HUES64 (cell line): ENCODE measurements at regions not wholly inside any gene's neighbourhood (a gene's known extent, or its start where the extent isn't known, plus 50 kb on each side); places are given as distances from the start of the nearest gene placed in this dataset.

Experiments used
- H3K27ac ChIP-seq: 2 replicates; pipeline ENCODE4 v1.7.0; 2013; ENCODE audit warnings: low read depth, low read length, inconsistent platforms
- H3K27me3 ChIP-seq: 2 replicates; pipeline ENCODE4 v1.6.1; 2013; ENCODE audit warnings: mild to moderate bottlenecking, low read length; ENCODE audit not compliant: insufficient read depth
- H3K36me3 ChIP-seq: 2 replicates; pipeline ENCODE4 v1.6.1; 2013; ENCODE audit warnings: mild to moderate bottlenecking, low read length; ENCODE audit not compliant: insufficient read depth
- H3K4me1 ChIP-seq: 2 replicates; pipeline ENCODE4 v1.6.1; 2013; ENCODE audit warnings: mild to moderate bottlenecking, low read length, moderate library complexity; ENCODE audit not compliant: insufficient read depth
- H3K4me3 ChIP-seq: 2 replicates; pipeline ENCODE4 v1.5.1; 2013; ENCODE audit warnings: mild to moderate bottlenecking, low read length, moderate library complexity
- H3K9ac ChIP-seq: 2 replicates; pipeline ENCODE4 v1.6.1; 2013; ENCODE audit warnings: mild to moderate bottlenecking, low read depth, low read length
- H3K9me3 ChIP-seq: 2 replicates; pipeline ENCODE4 v1.6.1; 2013; ENCODE audit warnings: low read depth, low read length; ENCODE audit not compliant: insufficient read depth
- WGBS: fragments of 150-250, 120-280 bp; methylation state at CpG from one replicate; pipeline ENCODE4 v1.1.7; 2013; ENCODE audit warnings: missing lambda C conversion rate; 5-methylcytosine and 5-hydroxymethylcytosine counted together

GRCh38 chr12:77439749-77440148 is 374.4 kb upstream of the E2F7 start:
- H3K27ac ChIP-seq, result no peak overlapping the region
- H3K36me3 ChIP-seq, result no peaks in the 10 kb centered on the region
- no peak overlapping the region for H3K9ac ChIP-seq
- no peaks in the 10 kb centered on the region for H3K27me3 ChIP-seq
- no peak overlapping the region for H3K4me3 ChIP-seq
- H3K9me3 ChIP-seq, result no peaks in the 10 kb centered on the region
- H3K4me1 ChIP-seq, result 0 out of 2 replicates have a peak, but pooled peaks cover 6% of the 10 kb centered on the region

- no peak overlapping the region for H3K4me3 ChIP-seq
Measured at GRCh38 chr12:77438644-77439043, 373.3 kb upstream of the E2F7 start.

GRCh38 chr12:77437206-77437605 is 371.8 kb upstream of the E2F7 start:
- H3K36me3 ChIP-seq, result no peaks in the 10 kb centered on the region
- H3K27ac ChIP-seq, result no peak overlapping the region
- WGBS, result 91% methylated on average over 5 of the region's 5 CpGs

More at GRCh38 chr12:77438644-77439043, 373.3 kb upstream of the E2F7 start:
- H3K36me3 ChIP-seq, result no peaks in the 10 kb centered on the region
- H3K27me3 ChIP-seq, result no peaks in the 10 kb centered on the region
- 0 out of 2 replicates have a peak, but pooled peaks cover 6% of the 10 kb centered on the region for H3K4me1 ChIP-seq
- H3K9me3 ChIP-seq, result no peaks in the 10 kb centered on the region
- H3K27ac ChIP-seq, result no peak overlapping the region
- H3K9ac ChIP-seq, result no peak overlapping the region

GRCh38 chr12:77435446-77436091 is 370.2 kb upstream of the E2F7 start:
- Histone ChIP-seq H3K9ac (no peak overlapping the region), H3K27me3 (no peaks in the 10 kb centered on the region), H3K36me3 (no peaks in the 10 kb centered on the region), H3K9me3 (no peaks in the 10 kb centered on the region), H3K27ac (no peak overlapping the region), H3K4me1 (0 out of 2 replicates have a peak, but pooled peaks cover 6% of the 10 kb centered on the region), H3K4me3 (no peak overlapping the region)
- WGBS, result 88% methylated on average over 4 of the region's 5 CpGs

More at GRCh38 chr12:77437206-77437605, 371.8 kb upstream of the E2F7 start:
- Histone ChIP-seq H3K9me3 (no peaks in the 10 kb centered on the region), H3K4me1 (0 out of 2 replicates have a peak, but pooled peaks cover 6% of the 10 kb centered on the region), H3K9ac (no peak overlapping the region), H3K27me3 (no peaks in the 10 kb centered on the region), H3K4me3 (no peak overlapping the region)

GRCh38 chr12:77433799-77434198 is 368.4 kb upstream of the E2F7 start:
- no peak overlapping the region for H3K4me3 ChIP-seq
- H3K9ac ChIP-seq, result no peak overlapping the region
- no peaks in the 10 kb centered on the region for H3K4me1 ChIP-seq
- no peaks in the 10 kb centered on the region for H3K9me3 ChIP-seq
- WGBS, result 94% methylated on average over 2 of the region's 3 CpGs
- no peaks in the 10 kb centered on the region for H3K36me3 ChIP-seq
- no peak overlapping the region for H3K27ac ChIP-seq
- no peaks in the 10 kb centered on the region for H3K27me3 ChIP-seq

GRCh38 chr12:77429426-77429825 is 364.1 kb upstream of the E2F7 start:
- Histone ChIP-seq H3K27me3 (no peaks in the 10 kb centered on the region), H3K4me3 (no peak overlapping the region), H3K36me3 (no peaks in the 10 kb centered on the region), H3K9ac (no peak overlapping the region), H3K27ac (no peak overlapping the region), H3K9me3 (no peaks in the 10 kb centered on the region), H3K4me1 (no peaks in the 10 kb centered on the region)
- no CpG with 5 or more reads among the region's 1 CpG for WGBS

- H3K9ac ChIP-seq, result no peak overlapping the region
- H3K9me3 ChIP-seq, result no peaks in the 10 kb centered on the region
- H3K27me3 ChIP-seq, result no peaks in the 10 kb centered on the region
- no peak overlapping the region for H3K27ac ChIP-seq
- H3K4me3 ChIP-seq, result no peak overlapping the region
- 90% methylated on average over 2 of the region's 2 CpGs for WGBS
- H3K36me3 ChIP-seq, result no peaks in the 10 kb centered on the region
- no peaks in the 10 kb centered on the region for H3K4me1 ChIP-seq
Measured at GRCh38 chr12:77421152-77421551, 355.8 kb upstream of the E2F7 start.

- Histone ChIP-seq H3K4me3 (no peak overlapping the region), H3K27me3 (no peaks in the 10 kb centered on the region), H3K36me3 (no peaks in the 10 kb centered on the region), H3K27ac (no peak overlapping the region), H3K4me1 (0 out of 2 replicates have a peak, but pooled peaks cover 8% of the 10 kb centered on the region), H3K9ac (no peak overlapping the region), H3K9me3 (no peaks in the 10 kb centered on the region)
Measured at GRCh38 chr12:77409551-77409950, 344.2 kb upstream of the E2F7 start.

- Histone ChIP-seq H3K4me3 (no peak overlapping the region), H3K9ac (no peak overlapping the region), H3K27me3 (no peaks in the 10 kb centered on the region), H3K4me1 (0 out of 2 replicates have a peak, but pooled peaks cover 8% of the 10 kb centered on the region), H3K36me3 (no peaks in the 10 kb centered on the region), H3K27ac (no peak overlapping the region), H3K9me3 (no peaks in the 10 kb centered on the region)
- WGBS, result 100% methylated on average over 1 of the region's 1 CpG
Measured at GRCh38 chr12:77407931-77408330, 342.6 kb upstream of the E2F7 start.

GRCh38 chr12:77406219-77406905 is 341.0 kb upstream of the E2F7 start:
- WGBS, result 96% methylated on average over 4 of the region's 4 CpGs

GRCh38 chr12:77402716-77403115 is 337.3 kb upstream of the E2F7 start:
- WGBS, result no CpG with 5 or more reads among the region's 1 CpG

More at GRCh38 chr12:77406219-77406905, 341.0 kb upstream of the E2F7 start:
- Histone ChIP-seq H3K4me3 (no peak overlapping the region), H3K27me3 (no peaks in the 10 kb centered on the region), H3K9ac (no peak overlapping the region), H3K36me3 (no peaks in the 10 kb centered on the region), H3K27ac (no peak overlapping the region; the same call in 1 of the 2 replicates), H3K4me1 (0 out of 2 replicates have a peak, but pooled peaks cover 8% of the 10 kb centered on the region), H3K9me3 (no peaks in the 10 kb centered on the region)

More at GRCh38 chr12:77402716-77403115, 337.3 kb upstream of the E2F7 start:
- no peak overlapping the region for H3K9ac ChIP-seq
- 0 out of 2 replicates have a peak, but pooled peaks cover 4% of the 10 kb centered on the region for H3K4me1 ChIP-seq
- H3K36me3 ChIP-seq, result no peaks in the 10 kb centered on the region
- no peak overlapping the region for H3K4me3 ChIP-seq
- H3K9me3 ChIP-seq, result no peaks in the 10 kb centered on the region
- no peaks in the 10 kb centered on the region for H3K27me3 ChIP-seq
- H3K27ac ChIP-seq, result no peak overlapping the region
